ENCODE measurements at regions not wholly inside any gene's neighbourhood (a gene's known extent, or its start where the extent isn't known, plus 50 kb on each side); places are given as distances from the start of the nearest gene placed in this dataset.

- Histone ChIP-seq H3K27me3 (replicated peaks; ENCODE audit: control insufficient read depth, insufficient read depth, low read length) (no peaks in the 10 kb centered on the region; the same call in 1 of the 2 replicates), H3K4me3 (replicated peaks; ENCODE audit: low read depth, low read length) (no peak overlapping the region), H3K36me3 (ENCODE audit: control insufficient read depth, insufficient read depth, low read length) (no peaks in the 10 kb centered on the region)
- TF ChIP-seq CTCF (IDR thresholded peaks at IDR 0.05; ENCODE audit: insufficient read depth, low read length, poor library complexity, severe bottlenecking): no peak
- peak; percentile 34 for DNase-seq (ENCODE audit: extremely low read depth, insufficient read length)
Observed at GRCh38 chr6:21664314-21665109, 71.0 kb downstream of the SOX4 start.

- Histone ChIP-seq H3K4me3 (replicated peaks; ENCODE audit: low read depth, low read length) (no peak overlapping the region), H3K27me3 (replicated peaks; ENCODE audit: control insufficient read depth, insufficient read depth, low read length) (no peaks in the 10 kb centered on the region; the same call in 1 of the 2 replicates), H3K36me3 (ENCODE audit: control insufficient read depth, insufficient read depth, low read length) (no peaks in the 10 kb centered on the region)
- no peak for DNase-seq (ENCODE audit: extremely low read depth, insufficient read length)
- TF ChIP-seq CTCF (IDR thresholded peaks at IDR 0.05; ENCODE audit: insufficient read depth, low read length, poor library complexity, severe bottlenecking): no peak
Observed at GRCh38 chr6:21665110-21665391, 71.5 kb downstream of the SOX4 start.

GRCh38 chr6:21665392-21666200 lies 72.0 kb downstream of the SOX4 start:
- DNase-seq (ENCODE audit: extremely low read depth, insufficient read length): peak; percentile 25
- no peaks in the 10 kb centered on the region for H3K36me3 ChIP-seq (ENCODE audit: control insufficient read depth, insufficient read depth, low read length)
- no peaks in the 10 kb centered on the region; the same call in 1 of the 2 replicates for H3K27me3 ChIP-seq (replicated peaks; ENCODE audit: control insufficient read depth, insufficient read depth, low read length)
- H3K4me3 ChIP-seq (replicated peaks; ENCODE audit: low read depth, low read length): peak overlapping the region; percentile 44
- TF ChIP-seq CTCF (IDR thresholded peaks at IDR 0.05; ENCODE audit: insufficient read depth, low read length, poor library complexity, severe bottlenecking): no peak

GRCh38 chr6:21666201-21666691 lies 72.7 kb downstream of the SOX4 start:
- DNase-seq (ENCODE audit: extremely low read depth, insufficient read length): peak; percentile 30
- Histone ChIP-seq H3K36me3 (ENCODE audit: control insufficient read depth, insufficient read depth, low read length) (no peaks in the 10 kb centered on the region), H3K4me3 (replicated peaks; ENCODE audit: low read depth, low read length) (peak overlapping the region; percentile 44), H3K27me3 (replicated peaks; ENCODE audit: control insufficient read depth, insufficient read depth, low read length) (no peaks in the 10 kb centered on the region; the same call in 1 of the 2 replicates)
- TF ChIP-seq CTCF (IDR thresholded peaks at IDR 0.05; ENCODE audit: insufficient read depth, low read length, poor library complexity, severe bottlenecking): no peak

- peak; percentile 15 for DNase-seq (ENCODE audit: extremely low read depth, insufficient read length)
- H3K36me3 ChIP-seq (ENCODE audit: control insufficient read depth, insufficient read depth, low read length): no peaks in the 10 kb centered on the region
- H3K27me3 ChIP-seq (replicated peaks; ENCODE audit: control insufficient read depth, insufficient read depth, low read length): no peaks in the 10 kb centered on the region; the same call in 1 of the 2 replicates
- no peak for TF ChIP-seq CTCF (IDR thresholded peaks at IDR 0.05; ENCODE audit: insufficient read depth, low read length, poor library complexity, severe bottlenecking)
- H3K4me3 ChIP-seq (replicated peaks; ENCODE audit: low read depth, low read length): peak overlapping the region; percentile 44
Observed at GRCh38 chr6:21666853-21667681, 73.5 kb downstream of the SOX4 start.

Measured in GM06990 (cell line).